ENCODE measurements at regions not wholly inside any gene's neighbourhood (a gene's known extent, or its start where the extent isn't known, plus 50 kb on each side); places are given as distances from the start of the nearest gene placed in this dataset.

DNA sequence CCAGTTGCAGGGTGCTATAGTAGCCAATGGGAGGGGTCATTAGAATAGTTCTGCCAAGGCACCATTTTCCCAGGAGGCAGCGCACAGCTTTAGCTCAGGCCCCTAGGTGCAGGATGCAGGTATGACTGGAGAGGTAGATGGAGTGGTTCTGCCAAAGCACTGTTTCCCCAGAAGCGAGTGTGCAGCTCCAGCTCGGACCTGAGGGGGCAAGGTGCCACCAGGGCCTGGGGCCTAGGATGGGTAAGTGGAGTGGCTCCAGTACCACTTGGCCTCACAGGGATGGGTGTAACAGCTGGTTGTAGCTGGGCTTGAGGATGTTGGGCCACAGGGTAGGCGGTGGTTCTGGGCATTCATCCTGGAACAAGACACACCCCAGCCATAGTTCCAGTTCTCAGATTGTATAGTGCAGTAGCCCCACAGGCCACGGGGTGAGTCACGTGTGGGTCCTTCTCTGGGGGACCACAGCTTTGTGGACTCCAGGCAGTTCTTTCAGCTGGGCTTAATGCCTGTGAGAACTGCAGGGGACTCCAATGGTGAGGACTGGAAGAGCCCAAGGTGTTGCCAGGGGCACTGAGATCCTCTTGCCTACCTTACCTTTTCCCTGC, 185.5 kb upstream of the ANKH start:
- no peak overlapping the region for H3K4me3 ChIP-seq (replicated peaks in 1 of 2; ENCODE audit: low read depth in 2 of 2, low read length in 2 of 2)
- TF ChIP-seq, protein P1, sequence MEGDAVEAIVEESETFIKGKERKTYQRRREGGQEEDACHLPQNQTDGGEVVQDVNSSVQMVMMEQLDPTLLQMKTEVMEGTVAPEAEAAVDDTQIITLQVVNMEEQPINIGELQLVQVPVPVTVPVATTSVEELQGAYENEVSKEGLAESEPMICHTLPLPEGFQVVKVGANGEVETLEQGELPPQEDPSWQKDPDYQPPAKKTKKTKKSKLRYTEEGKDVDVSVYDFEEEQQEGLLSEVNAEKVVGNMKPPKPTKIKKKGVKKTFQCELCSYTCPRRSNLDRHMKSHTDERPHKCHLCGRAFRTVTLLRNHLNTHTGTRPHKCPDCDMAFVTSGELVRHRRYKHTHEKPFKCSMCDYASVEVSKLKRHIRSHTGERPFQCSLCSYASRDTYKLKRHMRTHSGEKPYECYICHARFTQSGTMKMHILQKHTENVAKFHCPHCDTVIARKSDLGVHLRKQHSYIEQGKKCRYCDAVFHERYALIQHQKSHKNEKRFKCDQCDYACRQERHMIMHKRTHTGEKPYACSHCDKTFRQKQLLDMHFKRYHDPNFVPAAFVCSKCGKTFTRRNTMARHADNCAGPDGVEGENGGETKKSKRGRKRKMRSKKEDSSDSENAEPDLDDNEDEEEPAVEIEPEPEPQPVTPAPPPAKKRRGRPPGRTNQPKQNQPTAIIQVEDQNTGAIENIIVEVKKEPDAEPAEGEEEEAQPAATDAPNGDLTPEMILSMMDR (IDR thresholded peaks at IDR 0.05; ENCODE audit: low read depth, low read length): no peak
- DNase-seq (ENCODE audit: low read depth in 2 of 2): no peak

DNA sequence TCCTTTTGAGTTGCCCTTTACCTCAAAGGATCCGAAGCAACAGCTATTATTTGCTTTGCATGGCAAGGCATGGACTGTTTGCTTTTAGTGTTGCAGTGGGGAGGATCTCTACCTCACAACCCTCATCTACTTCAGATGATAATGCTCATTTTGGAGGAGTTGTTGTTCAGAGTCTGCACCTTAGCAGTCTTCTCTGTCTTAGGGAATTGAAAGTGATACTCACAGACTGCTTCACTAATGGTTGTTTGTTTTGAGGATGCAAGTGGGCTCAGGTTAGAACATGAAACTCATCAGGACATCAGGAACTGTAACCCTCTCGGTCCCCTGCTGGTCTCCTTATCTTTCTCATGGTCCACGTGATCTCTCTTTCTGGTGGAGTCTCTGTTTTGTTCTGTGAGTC, 172.9 kb upstream of the ANKH start:
- DNase-seq (ENCODE audit: low read depth in 2 of 2): no peak
- H3K4me3 ChIP-seq (replicated peaks in 1 of 2; ENCODE audit: low read depth in 2 of 2, low read length in 2 of 2): no peak overlapping the region
- TF ChIP-seq, protein P1 (IDR thresholded peaks at IDR 0.05; ENCODE audit: low read depth, low read length): no peak

DNA sequence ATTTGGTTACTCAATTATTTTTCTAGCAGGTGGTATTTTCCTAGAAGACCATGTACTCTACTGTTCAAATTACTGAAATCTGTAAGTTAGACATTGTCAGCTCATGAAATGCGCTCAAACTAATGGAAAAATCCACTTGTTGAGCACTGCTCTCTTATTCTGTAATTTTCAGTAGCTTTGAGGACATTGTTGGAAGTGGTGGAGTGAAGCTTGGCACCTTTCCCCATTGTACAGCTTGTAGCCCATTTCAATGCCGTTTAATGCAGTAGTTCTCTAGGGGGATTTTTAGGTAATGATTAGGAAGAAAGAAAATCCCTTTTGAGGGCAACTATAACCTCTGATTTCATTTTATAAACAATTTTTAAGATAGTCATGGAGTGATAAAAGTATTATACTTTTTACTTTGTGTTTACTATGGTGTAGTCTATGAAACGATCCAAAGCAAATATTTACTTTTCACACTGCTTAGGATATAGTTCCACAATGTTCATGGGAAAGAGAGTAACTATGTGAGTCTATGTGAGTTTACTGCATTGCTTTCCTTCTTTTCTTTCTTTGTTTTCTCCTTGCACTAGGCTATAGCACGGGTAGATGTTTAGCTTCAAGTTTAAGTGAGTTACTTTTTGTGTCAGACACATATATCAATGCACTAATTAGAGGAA, 165.8 kb upstream of the ANKH start:
- H3K4me3 ChIP-seq (replicated peaks in 1 of 2; ENCODE audit: low read depth in 2 of 2, low read length in 2 of 2): no peak overlapping the region
- DNase-seq (ENCODE audit: low read depth in 2 of 2): no peak
- TF ChIP-seq, protein P1 (IDR thresholded peaks at IDR 0.05; ENCODE audit: low read depth, low read length): no peak

DNA sequence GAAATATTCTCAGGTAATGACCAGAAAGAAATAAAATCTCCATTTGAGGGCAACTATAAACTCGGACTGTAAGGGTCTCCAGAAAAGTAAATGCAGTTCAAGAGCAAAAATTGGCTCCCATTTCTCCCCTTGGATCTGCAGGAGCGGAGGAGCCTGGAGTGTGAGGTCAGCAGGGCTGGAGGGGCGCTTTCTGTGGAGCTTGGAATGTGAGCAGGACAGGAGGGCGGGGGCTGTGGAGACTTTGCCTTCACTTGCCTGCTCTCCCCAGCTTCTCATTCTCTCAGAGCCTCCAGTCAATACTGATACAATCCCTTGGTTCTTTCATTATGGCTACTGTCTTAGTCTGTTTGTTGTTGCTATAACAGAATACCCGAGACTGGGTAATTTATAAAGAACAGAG, 162.8 kb upstream of the ANKH start:
- DNase-seq (ENCODE audit: low read depth in 2 of 2): no peak
- TF ChIP-seq, protein P1 (IDR thresholded peaks at IDR 0.05; ENCODE audit: low read depth, low read length): no peak

DNA sequence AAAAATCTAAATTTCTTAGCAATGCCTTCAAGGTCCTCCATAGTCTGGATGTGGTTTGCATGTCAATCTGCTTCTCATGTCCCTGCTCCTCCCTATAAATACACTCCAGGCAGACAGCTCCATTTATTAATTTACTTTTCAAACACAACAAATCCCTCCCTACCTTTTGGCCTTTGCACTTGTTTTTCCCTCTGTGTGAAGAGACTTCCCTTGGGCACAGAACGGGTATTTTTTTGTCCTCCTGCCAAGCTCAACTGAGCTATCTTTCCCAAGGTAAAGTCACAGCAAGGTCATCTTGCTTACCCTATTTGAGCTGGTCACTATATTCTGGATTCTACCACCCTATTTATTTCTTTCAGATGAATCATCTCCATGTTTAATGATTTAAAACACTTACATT, 159.6 kb upstream of the ANKH start:
- no peak for DNase-seq (ENCODE audit: low read depth in 2 of 2)
- TF ChIP-seq, protein P1 (IDR thresholded peaks at IDR 0.05; ENCODE audit: low read depth, low read length): no peak

More for the DNA sequence above, 162.8 kb upstream of the ANKH start:
- no peak overlapping the region for H3K4me3 ChIP-seq (replicated peaks in 1 of 2; ENCODE audit: low read depth in 2 of 2, low read length in 2 of 2)

DNA sequence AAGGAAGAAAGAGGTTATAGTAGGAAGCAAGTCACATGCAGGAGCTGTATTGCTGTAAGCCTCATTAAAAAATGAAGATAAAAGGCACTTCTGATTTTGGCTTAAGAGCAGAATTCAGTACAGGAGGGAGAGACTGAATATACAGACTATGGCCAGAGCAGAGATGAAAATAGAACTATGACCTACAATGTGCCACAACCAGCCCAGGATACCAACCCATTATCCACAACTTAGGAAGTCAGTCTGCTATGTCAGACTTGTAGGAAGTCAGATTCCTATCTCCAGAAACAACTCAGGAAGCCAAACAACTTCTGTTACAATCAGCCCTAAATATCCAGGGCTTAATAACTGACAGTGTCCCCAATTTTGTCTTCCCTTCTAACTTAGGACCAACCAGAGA, 156.2 kb upstream of the ANKH start:
- no peak overlapping the region for H3K4me3 ChIP-seq (replicated peaks in 1 of 2; ENCODE audit: low read depth in 2 of 2, low read length in 2 of 2)
- TF ChIP-seq, protein P1 (IDR thresholded peaks at IDR 0.05; ENCODE audit: low read depth, low read length): no peak
- no peak for DNase-seq (ENCODE audit: low read depth in 2 of 2)

More for the DNA sequence above, 159.6 kb upstream of the ANKH start:
- no peak overlapping the region for H3K4me3 ChIP-seq (replicated peaks in 1 of 2; ENCODE audit: low read depth in 2 of 2, low read length in 2 of 2)

Data from cardiac fibroblast (primary cell).